WTC11 (cell line): ENCODE measurements at regions not wholly inside any gene's neighbourhood (a gene's known extent, or its start where the extent isn't known, plus 50 kb on each side); places are given as distances from the start of the nearest gene placed in this dataset.

Experiments
- ATAC-seq: fragments of 200-7000 bp; cut with Tn5 transposase; 2 replicates; pipeline ENCODE4 v1.10.0; 2021; ENCODE audit warnings: mild to moderate bottlenecking, moderate library complexity
- CTCF ChIA-PET: fragments of 300-600 bp; sonication (Branson Sonifier 250); formaldehyde crosslinking; loops from one replicate; lab custom pipeline; 2021; ENCODE audit warnings: antibody characterized with exemption; lab: Charles Lee
- POLR2A ChIA-PET: fragments of 350-600 bp; sonication (Branson Sonifier 250); formaldehyde crosslinking; loops from one replicate; lab custom pipeline; 2021; ENCODE audit warnings: antibody characterized with exemption; lab: Charles Lee
- DNase-seq: peaks from one replicate; pipeline ENCODE4 v3.0.0; 2021; ENCODE audit warnings: low spot score
- H3K27ac Mint-ChIP-seq: 2 replicates; pipeline ENCODE4 v1.8.0; 2021; ENCODE audit warnings: mixed read lengths
- H3K27me3 Mint-ChIP-seq: 2 replicates; pipeline ENCODE4 v1.8.0; 2021; ENCODE audit warnings: low read depth, mild to moderate bottlenecking, moderate library complexity, mixed read lengths
- H3K36me3 Mint-ChIP-seq: 2 replicates; pipeline ENCODE4 v1.8.0; 2021; ENCODE audit warnings: mixed read lengths
- H3K4me1 Mint-ChIP-seq: 2 replicates; pipeline ENCODE4 v1.8.0; 2022; ENCODE audit warnings: mixed read lengths
- H3K4me3 Mint-ChIP-seq: 2 replicates; pipeline ENCODE4 v1.8.0; 2021; ENCODE audit warnings: mild to moderate bottlenecking, moderate library complexity, mixed read lengths
- H3K9me3 Mint-ChIP-seq: 2 replicates; pipeline ENCODE4 v1.8.0; 2021; ENCODE audit warnings: mixed read lengths
- ESRRA ChIP-seq: sonication (generic); formaldehyde crosslinking; IDR thresholded peaks from 2 replicates; pipeline ENCODE4 v1.8.1; 2022; ENCODE audit warnings: mild to moderate bottlenecking, missing genetic modification reagents, borderline replicate concordance
- ETV6 ChIP-seq: sonication (generic); formaldehyde crosslinking; IDR thresholded peaks from 2 replicates; pipeline ENCODE4 v1.8.1; 2022; ENCODE audit warnings: mild to moderate bottlenecking, missing genetic modification reagents
- FOXP1 ChIP-seq: sonication (generic); formaldehyde crosslinking; IDR thresholded peaks from 2 replicates; pipeline ENCODE4 v1.8.0; 2022; ENCODE audit warnings: missing genetic modification reagents, mild to moderate bottlenecking, moderate library complexity, borderline replicate concordance
- JAZF1 ChIP-seq: fragments of 250-450 bp; sonication (Bioruptor Pico); IDR thresholded peaks from 2 replicates; pipeline ENCODE4 v1.9.0; 2021; ENCODE audit warnings: moderate library complexity, mild to moderate bottlenecking, inconsistent platforms
- NFE2L1 ChIP-seq: sonication (generic); formaldehyde crosslinking; IDR thresholded peaks from 2 replicates; pipeline ENCODE4 v1.8.1; 2023; ENCODE audit warnings: missing genetic modification reagents
- NR2C2 ChIP-seq: sonication (generic); formaldehyde crosslinking; IDR thresholded peaks from 2 replicates; pipeline ENCODE4 v1.8.0; 2022; ENCODE audit warnings: mild to moderate bottlenecking, missing genetic modification reagents
- RELA ChIP-seq: sonication (generic); formaldehyde crosslinking; IDR thresholded peaks from 2 replicates; pipeline ENCODE4 v1.8.1; 2022; ENCODE audit warnings: missing genetic modification reagents, mild to moderate bottlenecking, borderline replicate concordance
- SP1 ChIP-seq: sonication (generic); formaldehyde crosslinking; conservative IDR thresholded peaks from 2 replicates; pipeline ENCODE4 v1.8.1; 2022; ENCODE audit warnings: missing genetic modification reagents
- ZNF232 ChIP-seq: sonication (generic); formaldehyde crosslinking; IDR thresholded peaks from 2 replicates; pipeline ENCODE4 v1.8.0; 2022; ENCODE audit warnings: mild to moderate bottlenecking, missing genetic modification reagents
- ZNF263 ChIP-seq: sonication (generic); formaldehyde crosslinking; IDR thresholded peaks from 2 replicates; pipeline ENCODE4 v1.8.1; 2022; ENCODE audit warnings: low read depth, mild to moderate bottlenecking, moderate library complexity, missing genetic modification reagents
- ZNF423 ChIP-seq: fragments of 250-450 bp; sonication (Bioruptor Pico); IDR thresholded peaks from 2 replicates; pipeline ENCODE4 v2.1.2; 2022; ENCODE audit warnings: mild to moderate bottlenecking, moderate library complexity
- TF ChIP-seq, protein P1 (sequence below): fragments of 200-600 bp; IDR thresholded peaks from 2 replicates; pipeline ENCODE4 v1.8.0; 2022; ENCODE audit warnings: antibody characterized with exemption
- TF ChIP-seq, protein P2 (sequence below): sonication (generic); formaldehyde crosslinking; IDR thresholded peaks from 2 replicates; pipeline ENCODE4 v1.8.1; 2023; ENCODE audit warnings: mild to moderate bottlenecking, moderate library complexity, missing genetic modification reagents
- TF ChIP-seq, protein P3 (sequence below): sonication (generic); formaldehyde crosslinking; IDR thresholded peaks from 2 replicates; pipeline ENCODE4 v1.8.0; 2023; ENCODE audit warnings: missing genetic modification reagents
- TF ChIP-seq, protein P4 (sequence below): sonication (generic); formaldehyde crosslinking; IDR thresholded peaks from 2 replicates; pipeline ENCODE4 v1.8.0; 2022; ENCODE audit warnings: mild to moderate bottlenecking, missing genetic modification reagents
- TF ChIP-seq, protein P5 (sequence below): sonication (generic); formaldehyde crosslinking; IDR thresholded peaks from 2 replicates; pipeline ENCODE4 v1.8.1; 2023; ENCODE audit warnings: mild to moderate bottlenecking, missing genetic modification reagents
- TF ChIP-seq, protein P6 (sequence below): fragments of 250-450 bp; sonication (Bioruptor Pico); IDR thresholded peaks from 2 replicates; pipeline ENCODE4 v1.8.0; 2021; ENCODE audit warnings: mild to moderate bottlenecking
- TF ChIP-seq, protein P7 (sequence below): sonication (generic); formaldehyde crosslinking; conservative IDR thresholded peaks from 2 replicates; pipeline ENCODE4 v1.8.1; 2023; ENCODE audit warnings: mild to moderate bottlenecking, low read depth, missing genetic modification reagents, moderate library complexity

DNA sequence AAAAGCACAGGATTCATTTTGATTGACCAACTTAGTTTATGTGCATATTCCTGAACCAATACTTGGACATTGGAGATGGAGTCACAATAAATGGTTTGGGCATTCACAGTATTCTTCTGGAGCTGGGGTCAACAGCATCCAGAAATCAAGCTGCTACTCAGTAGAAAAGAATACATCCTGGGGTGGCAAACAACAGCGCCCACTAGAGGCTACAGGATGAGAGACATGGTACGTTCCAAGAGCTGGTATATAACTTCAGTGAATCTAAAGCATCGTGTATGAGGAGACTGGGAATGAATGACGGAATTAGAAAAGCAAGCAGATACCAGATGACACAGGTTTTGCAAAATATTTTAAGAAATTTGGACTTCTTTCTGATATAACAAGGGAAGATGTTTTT lies 142.9 kb upstream of the FIGN start:
- TF ChIP-seq, protein P1, sequence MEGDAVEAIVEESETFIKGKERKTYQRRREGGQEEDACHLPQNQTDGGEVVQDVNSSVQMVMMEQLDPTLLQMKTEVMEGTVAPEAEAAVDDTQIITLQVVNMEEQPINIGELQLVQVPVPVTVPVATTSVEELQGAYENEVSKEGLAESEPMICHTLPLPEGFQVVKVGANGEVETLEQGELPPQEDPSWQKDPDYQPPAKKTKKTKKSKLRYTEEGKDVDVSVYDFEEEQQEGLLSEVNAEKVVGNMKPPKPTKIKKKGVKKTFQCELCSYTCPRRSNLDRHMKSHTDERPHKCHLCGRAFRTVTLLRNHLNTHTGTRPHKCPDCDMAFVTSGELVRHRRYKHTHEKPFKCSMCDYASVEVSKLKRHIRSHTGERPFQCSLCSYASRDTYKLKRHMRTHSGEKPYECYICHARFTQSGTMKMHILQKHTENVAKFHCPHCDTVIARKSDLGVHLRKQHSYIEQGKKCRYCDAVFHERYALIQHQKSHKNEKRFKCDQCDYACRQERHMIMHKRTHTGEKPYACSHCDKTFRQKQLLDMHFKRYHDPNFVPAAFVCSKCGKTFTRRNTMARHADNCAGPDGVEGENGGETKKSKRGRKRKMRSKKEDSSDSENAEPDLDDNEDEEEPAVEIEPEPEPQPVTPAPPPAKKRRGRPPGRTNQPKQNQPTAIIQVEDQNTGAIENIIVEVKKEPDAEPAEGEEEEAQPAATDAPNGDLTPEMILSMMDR, result peak; percentile 84
- no peak for TF ChIP-seq ESRRA (CRISPR knock-in tag)
- Mint-ChIP-seq H3K27ac (no peak overlapping the region), H3K9me3 (peaks cover 4% of the 10 kb centered on the region), H3K27me3 (no peaks in the 10 kb centered on the region), H3K36me3 (no peaks in the 10 kb centered on the region), H3K4me3 (no peak overlapping the region), H3K4me1 (peaks cover 6% of the 10 kb centered on the region)
- DNase-seq (peak; percentile 70), ATAC-seq (peak; percentile 94)
- ChIA-PET CTCF (interaction anchor here (0.6 to 1.7 kb wide), 47 partner anchors 9 to 689 kb away, joined by 3 to 12 read pairs (median 3); no protein-coding TSS in a partner anchor), POLR2A (interaction anchor here (0.5 to 1.0 kb wide), 3 partner anchors 10 to 1462 kb away, joined by 3 to 4 read pairs (median 3); no protein-coding TSS in a partner anchor)

DNA sequence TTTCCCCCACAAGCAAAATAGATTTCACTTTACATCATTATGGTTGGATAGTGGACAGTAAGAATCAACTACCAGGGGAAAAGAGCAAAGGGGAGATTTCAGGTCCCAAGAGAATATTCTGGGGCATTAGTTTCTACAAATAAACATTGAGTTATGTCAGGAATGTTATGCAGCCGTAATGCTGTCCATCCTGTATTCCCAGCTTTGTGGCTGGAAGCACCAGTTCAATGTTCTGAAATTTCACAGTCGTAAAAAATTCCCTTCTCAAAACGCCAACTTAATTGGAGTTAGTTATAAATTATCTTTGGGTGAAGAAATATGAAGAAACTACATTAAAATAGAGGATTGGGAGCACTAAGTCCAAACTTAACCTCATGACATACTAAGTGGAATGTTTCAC lies 141.5 kb upstream of the FIGN start:
- no peak for DNase-seq
- 0 out of 2 replicates have a peak overlapping the region, but pooled peaks have one; percentile 7 for H3K27ac Mint-ChIP-seq
- H3K4me3 Mint-ChIP-seq, result no peak overlapping the region
- no peaks in the 10 kb centered on the region for H3K27me3 Mint-ChIP-seq
- ChIA-PET CTCF (no interaction called here), POLR2A (no interaction called here)
- TF ChIP-seq SP1 (CRISPR knock-in tag) (no peak), FOXP1 (no peak), ZNF263 (CRISPR knock-in tag) (no peak), JAZF1 (CRISPR knock-in tag) (no peak)
- TF ChIP-seq, protein P2, sequence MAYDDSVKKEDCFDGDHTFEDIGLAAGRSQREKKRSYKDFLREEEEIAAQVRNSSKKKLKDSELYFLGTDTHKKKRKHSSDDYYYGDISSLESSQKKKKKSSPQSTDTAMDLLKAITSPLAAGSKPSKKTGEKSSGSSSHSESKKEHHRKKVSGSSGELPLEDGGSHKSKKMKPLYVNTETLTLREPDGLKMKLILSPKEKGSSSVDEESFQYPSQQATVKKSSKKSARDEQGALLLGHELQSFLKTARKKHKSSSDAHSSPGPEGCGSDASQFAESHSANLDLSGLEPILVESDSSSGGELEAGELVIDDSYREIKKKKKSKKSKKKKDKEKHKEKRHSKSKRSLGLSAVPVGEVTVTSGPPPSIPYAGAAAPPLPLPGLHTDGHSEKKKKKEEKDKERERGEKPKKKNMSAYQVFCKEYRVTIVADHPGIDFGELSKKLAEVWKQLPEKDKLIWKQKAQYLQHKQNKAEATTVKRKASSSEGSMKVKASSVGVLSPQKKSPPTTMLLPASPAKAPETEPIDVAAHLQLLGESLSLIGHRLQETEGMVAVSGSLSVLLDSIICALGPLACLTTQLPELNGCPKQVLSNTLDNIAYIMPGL (CRISPR knock-in tag), result no peak
- TF ChIP-seq, protein P3, sequence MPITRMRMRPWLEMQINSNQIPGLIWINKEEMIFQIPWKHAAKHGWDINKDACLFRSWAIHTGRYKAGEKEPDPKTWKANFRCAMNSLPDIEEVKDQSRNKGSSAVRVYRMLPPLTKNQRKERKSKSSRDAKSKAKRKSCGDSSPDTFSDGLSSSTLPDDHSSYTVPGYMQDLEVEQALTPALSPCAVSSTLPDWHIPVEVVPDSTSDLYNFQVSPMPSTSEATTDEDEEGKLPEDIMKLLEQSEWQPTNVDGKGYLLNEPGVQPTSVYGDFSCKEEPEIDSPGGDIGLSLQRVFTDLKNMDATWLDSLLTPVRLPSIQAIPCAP (CRISPR knock-in tag), result no peak
- TF ChIP-seq, protein P4, sequence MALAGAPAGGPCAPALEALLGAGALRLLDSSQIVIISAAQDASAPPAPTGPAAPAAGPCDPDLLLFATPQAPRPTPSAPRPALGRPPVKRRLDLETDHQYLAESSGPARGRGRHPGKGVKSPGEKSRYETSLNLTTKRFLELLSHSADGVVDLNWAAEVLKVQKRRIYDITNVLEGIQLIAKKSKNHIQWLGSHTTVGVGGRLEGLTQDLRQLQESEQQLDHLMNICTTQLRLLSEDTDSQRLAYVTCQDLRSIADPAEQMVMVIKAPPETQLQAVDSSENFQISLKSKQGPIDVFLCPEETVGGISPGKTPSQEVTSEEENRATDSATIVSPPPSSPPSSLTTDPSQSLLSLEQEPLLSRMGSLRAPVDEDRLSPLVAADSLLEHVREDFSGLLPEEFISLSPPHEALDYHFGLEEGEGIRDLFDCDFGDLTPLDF, result no peak
- TF ChIP-seq, protein P5, sequence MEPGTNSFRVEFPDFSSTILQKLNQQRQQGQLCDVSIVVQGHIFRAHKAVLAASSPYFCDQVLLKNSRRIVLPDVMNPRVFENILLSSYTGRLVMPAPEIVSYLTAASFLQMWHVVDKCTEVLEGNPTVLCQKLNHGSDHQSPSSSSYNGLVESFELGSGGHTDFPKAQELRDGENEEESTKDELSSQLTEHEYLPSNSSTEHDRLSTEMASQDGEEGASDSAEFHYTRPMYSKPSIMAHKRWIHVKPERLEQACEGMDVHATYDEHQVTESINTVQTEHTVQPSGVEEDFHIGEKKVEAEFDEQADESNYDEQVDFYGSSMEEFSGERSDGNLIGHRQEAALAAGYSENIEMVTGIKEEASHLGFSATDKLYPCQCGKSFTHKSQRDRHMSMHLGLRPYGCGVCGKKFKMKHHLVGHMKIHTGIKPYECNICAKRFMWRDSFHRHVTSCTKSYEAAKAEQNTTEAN (CRISPR knock-in tag), result no peak
- TF ChIP-seq, all 79 proteins: peak for 0
- Mint-ChIP-seq H3K36me3 (no peaks in the 10 kb centered on the region), H3K4me1 (peaks cover 6% of the 10 kb centered on the region), H3K9me3 (peaks cover 4% of the 10 kb centered on the region)
- no peak for ATAC-seq

DNA sequence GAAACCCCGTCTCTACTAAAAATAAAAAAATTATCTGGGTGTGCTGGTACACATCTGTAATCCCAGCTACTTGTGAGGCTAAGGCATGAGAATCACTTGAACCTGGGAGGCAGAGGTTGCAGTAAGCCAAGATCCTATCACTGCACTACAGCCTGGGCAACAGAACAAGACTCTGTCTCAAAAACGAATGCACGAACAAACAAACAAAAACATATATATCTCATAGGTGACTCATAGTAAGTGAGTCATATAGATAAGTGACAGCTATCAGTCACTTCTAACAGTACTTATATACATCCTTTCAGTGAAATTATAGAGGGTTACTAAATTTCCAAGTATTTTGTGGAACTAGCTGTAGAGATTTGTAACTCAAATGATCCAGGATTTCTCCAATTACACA lies 127.3 kb upstream of the FIGN start:
- H3K9me3 Mint-ChIP-seq, result peaks cover 11% of the 10 kb centered on the region; the same call in 1 of the 2 replicates
- no peak for TF ChIP-seq ZNF232 (CRISPR knock-in tag)
- TF ChIP-seq ETV6, result no peak
- no peak for TF ChIP-seq RELA (CRISPR knock-in tag)
- no peak for TF ChIP-seq NFE2L1 (CRISPR knock-in tag)
- no peak for TF ChIP-seq NR2C2 (CRISPR knock-in tag)
- TF ChIP-seq, protein P6, sequence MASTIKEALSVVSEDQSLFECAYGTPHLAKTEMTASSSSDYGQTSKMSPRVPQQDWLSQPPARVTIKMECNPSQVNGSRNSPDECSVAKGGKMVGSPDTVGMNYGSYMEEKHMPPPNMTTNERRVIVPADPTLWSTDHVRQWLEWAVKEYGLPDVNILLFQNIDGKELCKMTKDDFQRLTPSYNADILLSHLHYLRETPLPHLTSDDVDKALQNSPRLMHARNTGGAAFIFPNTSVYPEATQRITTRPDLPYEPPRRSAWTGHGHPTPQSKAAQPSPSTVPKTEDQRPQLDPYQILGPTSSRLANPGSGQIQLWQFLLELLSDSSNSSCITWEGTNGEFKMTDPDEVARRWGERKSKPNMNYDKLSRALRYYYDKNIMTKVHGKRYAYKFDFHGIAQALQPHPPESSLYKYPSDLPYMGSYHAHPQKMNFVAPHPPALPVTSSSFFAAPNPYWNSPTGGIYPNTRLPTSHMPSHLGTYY, result no peak
- TF ChIP-seq, protein P7, sequence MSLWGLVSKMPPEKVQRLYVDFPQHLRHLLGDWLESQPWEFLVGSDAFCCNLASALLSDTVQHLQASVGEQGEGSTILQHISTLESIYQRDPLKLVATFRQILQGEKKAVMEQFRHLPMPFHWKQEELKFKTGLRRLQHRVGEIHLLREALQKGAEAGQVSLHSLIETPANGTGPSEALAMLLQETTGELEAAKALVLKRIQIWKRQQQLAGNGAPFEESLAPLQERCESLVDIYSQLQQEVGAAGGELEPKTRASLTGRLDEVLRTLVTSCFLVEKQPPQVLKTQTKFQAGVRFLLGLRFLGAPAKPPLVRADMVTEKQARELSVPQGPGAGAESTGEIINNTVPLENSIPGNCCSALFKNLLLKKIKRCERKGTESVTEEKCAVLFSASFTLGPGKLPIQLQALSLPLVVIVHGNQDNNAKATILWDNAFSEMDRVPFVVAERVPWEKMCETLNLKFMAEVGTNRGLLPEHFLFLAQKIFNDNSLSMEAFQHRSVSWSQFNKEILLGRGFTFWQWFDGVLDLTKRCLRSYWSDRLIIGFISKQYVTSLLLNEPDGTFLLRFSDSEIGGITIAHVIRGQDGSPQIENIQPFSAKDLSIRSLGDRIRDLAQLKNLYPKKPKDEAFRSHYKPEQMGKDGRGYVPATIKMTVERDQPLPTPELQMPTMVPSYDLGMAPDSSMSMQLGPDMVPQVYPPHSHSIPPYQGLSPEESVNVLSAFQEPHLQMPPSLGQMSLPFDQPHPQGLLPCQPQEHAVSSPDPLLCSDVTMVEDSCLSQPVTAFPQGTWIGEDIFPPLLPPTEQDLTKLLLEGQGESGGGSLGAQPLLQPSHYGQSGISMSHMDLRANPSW (CRISPR knock-in tag), result no peak
- no peak for TF ChIP-seq ZNF423 (CRISPR knock-in tag)
- TF ChIP-seq, all 79 proteins: peak for 0
- Mint-ChIP-seq H3K36me3 (no peaks in the 10 kb centered on the region), H3K27ac (no peak overlapping the region), H3K27me3 (no peaks in the 10 kb centered on the region), H3K4me3 (no peak overlapping the region), H3K4me1 (no peaks in the 10 kb centered on the region)
- CTCF ChIA-PET, result no interaction called here
- POLR2A ChIA-PET, result interaction anchor here (0.5 kb wide), 1 partner anchor 145 kb away, joined by 3 read pairs; no protein-coding TSS in a partner anchor
- ATAC-seq, result no peak
- no peak for DNase-seq
